Neural progenitor cell (in vitro differentiated cells): ENCODE measurements at regions not wholly inside any gene's neighbourhood (a gene's known extent, or its start where the extent isn't known, plus 50 kb on each side); places are given as distances from the start of the nearest gene placed in this dataset.

Source experiments
- CTCF ChIP-seq: fragments of 200-600 bp; sonication (generic); IDR thresholded peaks from 2 replicates; pipeline ENCODE4 v1.5.1; 2017; ENCODE audit warnings: antibody characterized with exemption, mild to moderate bottlenecking
- EZH2 ChIP-seq: fragments of 200-600 bp; sonication (generic); IDR thresholded peaks from 2 replicates; pipeline ENCODE4 v1.6.1; 2017; ENCODE audit warnings: antibody characterized with exemption, mild to moderate bottlenecking, moderate library complexity

GRCh38 chr13:50080911-50081678, 65.9 kb downstream of the KCNRG start:
- TF ChIP-seq CTCF (no peak), EZH2 (no peak)
